ENCODE measurements at regions not wholly inside any gene's neighbourhood (a gene's known extent, or its start where the extent isn't known, plus 50 kb on each side); places are given as distances from the start of the nearest gene placed in this dataset.

DNA sequence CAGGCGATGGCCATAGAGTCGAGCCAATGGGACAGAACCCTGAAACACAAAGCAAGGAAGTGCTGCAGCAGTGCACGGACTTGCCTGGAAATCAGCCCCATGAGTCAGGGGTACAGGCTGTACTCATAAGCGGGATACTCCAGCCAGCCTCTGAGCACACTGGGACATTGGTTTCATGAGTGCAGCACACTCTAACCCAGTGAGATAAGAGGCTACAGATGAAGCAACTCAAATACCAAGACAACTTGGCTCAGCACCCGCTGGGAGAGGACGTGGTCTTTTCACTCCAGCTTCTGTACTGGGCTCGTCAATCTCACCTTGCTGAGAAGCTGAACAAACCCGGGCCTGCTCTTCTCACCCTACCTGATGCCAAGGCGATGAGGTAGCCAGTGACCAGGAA lies 98.2 kb downstream of the AXIN2 start:
- TF ChIP-seq, protein P1, sequence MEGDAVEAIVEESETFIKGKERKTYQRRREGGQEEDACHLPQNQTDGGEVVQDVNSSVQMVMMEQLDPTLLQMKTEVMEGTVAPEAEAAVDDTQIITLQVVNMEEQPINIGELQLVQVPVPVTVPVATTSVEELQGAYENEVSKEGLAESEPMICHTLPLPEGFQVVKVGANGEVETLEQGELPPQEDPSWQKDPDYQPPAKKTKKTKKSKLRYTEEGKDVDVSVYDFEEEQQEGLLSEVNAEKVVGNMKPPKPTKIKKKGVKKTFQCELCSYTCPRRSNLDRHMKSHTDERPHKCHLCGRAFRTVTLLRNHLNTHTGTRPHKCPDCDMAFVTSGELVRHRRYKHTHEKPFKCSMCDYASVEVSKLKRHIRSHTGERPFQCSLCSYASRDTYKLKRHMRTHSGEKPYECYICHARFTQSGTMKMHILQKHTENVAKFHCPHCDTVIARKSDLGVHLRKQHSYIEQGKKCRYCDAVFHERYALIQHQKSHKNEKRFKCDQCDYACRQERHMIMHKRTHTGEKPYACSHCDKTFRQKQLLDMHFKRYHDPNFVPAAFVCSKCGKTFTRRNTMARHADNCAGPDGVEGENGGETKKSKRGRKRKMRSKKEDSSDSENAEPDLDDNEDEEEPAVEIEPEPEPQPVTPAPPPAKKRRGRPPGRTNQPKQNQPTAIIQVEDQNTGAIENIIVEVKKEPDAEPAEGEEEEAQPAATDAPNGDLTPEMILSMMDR (IDR thresholded peaks at IDR 0.05; ENCODE audit: borderline replicate concordance, extremely low read depth, low read length, poor library complexity, severe bottlenecking): no peak
- no peak for TF ChIP-seq EZH2 (IDR thresholded peaks at IDR 0.05; ENCODE audit: borderline replicate concordance, low read depth, low read length, severe bottlenecking)

Measured in DND-41 (cell line).